HuH-7 (cell line): ENCODE measurements at regions not wholly inside any gene's neighbourhood (a gene's known extent, or its start where the extent isn't known, plus 50 kb on each side); places are given as distances from the start of the nearest gene placed in this dataset.
"Not testable (repeated sequence)": the region's sequence is repeated elsewhere in the genome, so short reads cannot be mapped to it uniquely, and the experiment has no call there.

Source experiments
- DNase-seq: peaks from one replicate; pipeline ENCODE4 v3.0.0; 2011; ENCODE audit warnings: low spot score

- DNase-seq, result no peak
Observed at GRCh38 chr10:33655921-33656320, 321.5 kb upstream of the NRP1 start.

- DNase-seq, result no peak
Observed at GRCh38 chr10:33655165-33655815, 320.8 kb upstream of the NRP1 start.

GRCh38 chr10:33653584-33654367, 319.3 kb upstream of the NRP1 start:
- no peak for DNase-seq

- DNase-seq, result no peak
Observed at GRCh38 chr10:33652870-33653269, 318.4 kb upstream of the NRP1 start.

- DNase-seq, result not testable (repeated sequence)
Observed at GRCh38 chr10:33650131-33650530, 315.7 kb upstream of the NRP1 start.

- no peak for DNase-seq
Observed at GRCh38 chr10:33643042-33643441, 308.6 kb upstream of the NRP1 start.

- DNase-seq, result no peak
Observed at GRCh38 chr10:33638891-33639290, 304.4 kb upstream of the NRP1 start.

GRCh38 chr10:33638374-33638773, 303.9 kb upstream of the NRP1 start:
- DNase-seq, result no peak

GRCh38 chr10:33635967-33636515, 301.6 kb upstream of the NRP1 start:
- no peak for DNase-seq

- DNase-seq, result no peak
Observed at GRCh38 chr10:33632432-33632831, 298.0 kb upstream of the NRP1 start.

- DNase-seq, result no peak
Observed at GRCh38 chr10:33631991-33632390, 297.5 kb upstream of the NRP1 start.

GRCh38 chr10:33630761-33631160, 296.3 kb upstream of the NRP1 start:
- DNase-seq, result no peak

- no peak for DNase-seq
Observed at GRCh38 chr10:33627611-33628010, 293.1 kb upstream of the NRP1 start.

- no peak for DNase-seq
Observed at GRCh38 chr10:33626798-33627466, 292.5 kb upstream of the NRP1 start.

- no peak for DNase-seq
Observed at GRCh38 chr10:33623669-33624068, 289.2 kb upstream of the NRP1 start.

GRCh38 chr10:33621101-33621500, 286.6 kb upstream of the NRP1 start:
- DNase-seq, result no peak

GRCh38 chr10:33618196-33618595, 283.7 kb upstream of the NRP1 start:
- no peak for DNase-seq

GRCh38 chr10:33617381-33618080, 283.1 kb upstream of the NRP1 start:
- no peak for DNase-seq

- DNase-seq, result no peak
Observed at GRCh38 chr10:33616956-33617355, 282.5 kb upstream of the NRP1 start.

GRCh38 chr10:33612551-33612950, 278.1 kb upstream of the NRP1 start:
- no peak for DNase-seq

- DNase-seq, result no peak
Observed at GRCh38 chr10:33612116-33612515, 277.6 kb upstream of the NRP1 start.

GRCh38 chr10:33611423-33611822, 277.0 kb upstream of the NRP1 start:
- no peak for DNase-seq
